GM18507 (cell line): ENCODE measurements at regions not wholly inside any gene's neighbourhood (a gene's known extent, or its start where the extent isn't known, plus 50 kb on each side); places are given as distances from the start of the nearest gene placed in this dataset.

Source experiments
- DNase-seq: peaks from one replicate; pipeline ENCODE4 v3.0.0; 2011; ENCODE audit warnings: low read depth; ENCODE audit not compliant: insufficient read length; ENCODE audit errors: extremely low spot score
- FAIRE-seq: peaks from 2 replicates; lab custom pipeline; 2011; peaks lifted over from hg19 to GRCh38; lab: Jason Lieb, UNC

DNA sequence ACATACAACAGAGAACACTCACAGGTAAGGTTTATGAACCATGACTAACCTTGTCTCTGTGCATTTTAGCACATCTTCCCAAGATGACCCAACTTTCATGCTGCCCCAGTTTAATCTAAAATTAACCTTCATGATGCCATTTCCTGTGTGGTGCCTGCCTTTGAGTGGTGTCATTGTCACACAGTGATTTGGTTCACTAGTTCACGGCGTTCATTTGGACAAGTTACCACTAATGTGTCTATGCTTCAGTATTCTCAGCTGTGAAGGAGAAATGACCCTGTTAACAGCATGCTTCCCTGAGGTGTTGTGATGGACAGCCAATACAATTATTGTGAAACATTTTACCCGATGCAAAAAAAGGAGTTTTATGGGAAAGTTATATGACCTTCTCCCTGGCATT is 693.1 kb downstream of the RWDD3 start:
- FAIRE-seq (no peak), DNase-seq (no peak)

DNA sequence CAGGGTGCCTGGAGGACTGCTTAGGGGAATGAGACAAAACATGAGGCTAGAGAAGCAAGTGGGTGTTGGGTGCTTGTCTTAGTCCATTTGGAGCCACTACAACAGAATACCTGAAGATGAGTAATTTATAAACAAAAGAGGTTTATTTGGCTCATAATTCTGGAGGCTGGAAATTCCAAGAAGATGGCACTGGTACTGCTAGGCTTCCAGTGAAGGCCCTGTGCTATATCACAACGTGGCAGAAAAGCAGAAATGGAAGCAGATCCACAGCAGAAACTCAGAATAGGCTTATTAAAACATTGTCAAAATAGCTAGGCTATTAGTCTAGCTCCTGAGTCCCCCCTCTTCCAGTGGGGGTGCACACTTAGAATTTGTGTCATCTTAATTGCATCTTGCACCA is 701.7 kb downstream of the RWDD3 start:
- FAIRE-seq = no peak
- DNase-seq = no peak

DNA sequence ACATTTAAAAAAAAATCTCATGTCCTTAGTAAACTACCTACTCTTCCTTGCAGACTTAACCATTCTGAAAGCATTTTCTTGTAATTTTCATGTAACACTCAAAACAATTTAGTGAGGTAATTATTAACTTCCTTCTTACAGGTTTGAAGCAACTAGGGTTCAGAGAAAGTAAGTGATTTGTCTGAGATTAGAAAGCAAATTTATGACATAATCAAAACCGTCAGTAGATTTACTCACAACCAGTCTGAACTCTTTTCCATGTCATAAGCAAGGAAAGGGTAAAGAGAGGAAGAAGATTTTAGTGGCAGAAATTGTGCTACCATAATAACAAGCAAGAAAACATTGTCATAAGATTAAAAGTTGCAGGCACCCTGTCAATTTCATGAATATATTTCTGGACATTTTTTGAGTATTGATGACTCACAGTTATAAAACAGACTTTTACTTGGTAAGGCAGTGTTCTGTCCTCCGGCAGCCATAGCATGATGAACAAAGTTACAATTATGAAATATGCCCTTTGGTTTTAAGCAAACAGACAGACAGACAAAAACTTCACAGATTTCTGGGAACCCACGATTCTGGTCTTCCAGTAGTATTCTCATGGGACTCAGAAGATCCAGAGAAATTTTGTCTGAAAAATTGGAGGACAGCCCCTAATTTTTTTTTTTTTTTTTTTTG is 707.2 kb downstream of the RWDD3 start:
- FAIRE-seq (no peak), DNase-seq (no peak)

DNA sequence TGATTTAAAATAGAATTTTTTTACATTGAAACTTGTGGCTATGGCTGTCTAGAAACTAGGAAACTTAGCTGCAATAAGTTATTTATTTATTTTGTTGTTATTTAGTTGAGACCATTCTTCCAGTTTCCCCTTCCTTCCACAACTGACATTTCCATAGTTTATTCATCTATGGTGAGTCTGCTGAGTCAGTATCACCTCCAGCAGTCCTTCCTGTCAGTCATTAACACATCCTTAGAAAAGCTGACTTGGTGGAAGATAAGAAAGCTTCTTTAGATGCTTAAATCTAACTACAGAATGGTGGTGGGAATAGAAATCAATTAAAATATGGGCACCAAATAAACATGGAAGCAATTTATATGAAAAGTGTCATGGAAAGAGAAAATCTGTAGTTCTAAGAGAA is 714.0 kb downstream of the RWDD3 start:
- FAIRE-seq (no peak), DNase-seq (no peak)

DNA sequence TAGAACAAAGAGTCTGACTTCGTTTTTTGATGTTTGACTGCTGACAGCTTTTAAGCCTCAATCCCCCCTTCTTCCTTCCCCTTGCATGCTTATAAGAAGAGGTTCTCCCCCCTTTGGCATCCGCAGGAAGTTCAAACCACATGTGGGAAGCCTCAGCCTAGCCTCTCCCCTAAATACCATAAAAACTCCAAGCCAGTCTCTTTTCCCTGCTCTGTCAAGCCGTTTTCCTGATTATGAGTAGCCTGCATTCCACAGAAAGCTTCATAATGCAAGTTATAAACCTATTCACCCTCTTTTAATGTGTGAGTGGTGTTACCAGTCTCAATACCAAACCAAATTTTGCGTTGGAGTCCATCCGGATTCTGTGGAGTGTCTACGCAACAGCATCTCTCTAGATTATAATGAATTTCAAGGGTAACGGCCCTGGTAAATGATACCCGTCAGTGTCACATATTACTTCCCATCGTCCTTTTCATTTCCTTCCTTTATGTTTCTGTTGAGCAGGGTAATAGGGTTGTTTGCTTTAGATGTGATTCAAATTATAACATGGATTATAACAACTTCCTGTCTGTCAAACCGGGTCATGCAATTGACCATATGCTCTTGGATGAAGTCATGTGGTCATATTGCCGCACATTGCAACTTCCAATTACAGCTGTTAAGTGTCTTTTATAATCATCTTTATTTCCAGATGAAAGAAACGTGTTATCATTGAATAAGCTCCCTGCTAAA is 717.5 kb downstream of the RWDD3 start:
- FAIRE-seq (no peak), DNase-seq (no peak)

DNA sequence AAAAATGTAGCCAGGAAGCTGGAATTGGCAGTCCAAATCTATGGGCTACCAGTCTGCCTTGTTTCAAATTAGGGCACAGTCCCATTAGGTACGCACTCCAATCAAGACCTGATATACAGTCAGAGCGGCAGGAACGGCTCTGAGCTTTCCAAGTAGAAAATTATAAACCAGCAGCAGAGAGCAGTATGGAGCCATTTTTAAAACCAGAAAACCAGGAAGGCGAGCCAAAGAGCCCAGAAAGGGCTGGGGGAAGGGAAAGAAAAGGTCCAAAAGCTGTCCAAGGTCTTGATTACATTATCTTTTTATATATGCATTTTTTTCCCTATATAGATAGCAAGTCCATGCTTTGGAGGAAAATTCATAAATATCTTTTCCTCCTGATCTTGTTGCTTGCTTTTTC is 719.0 kb downstream of the RWDD3 start:
- DNase-seq = no peak
- FAIRE-seq = no peak

DNA sequence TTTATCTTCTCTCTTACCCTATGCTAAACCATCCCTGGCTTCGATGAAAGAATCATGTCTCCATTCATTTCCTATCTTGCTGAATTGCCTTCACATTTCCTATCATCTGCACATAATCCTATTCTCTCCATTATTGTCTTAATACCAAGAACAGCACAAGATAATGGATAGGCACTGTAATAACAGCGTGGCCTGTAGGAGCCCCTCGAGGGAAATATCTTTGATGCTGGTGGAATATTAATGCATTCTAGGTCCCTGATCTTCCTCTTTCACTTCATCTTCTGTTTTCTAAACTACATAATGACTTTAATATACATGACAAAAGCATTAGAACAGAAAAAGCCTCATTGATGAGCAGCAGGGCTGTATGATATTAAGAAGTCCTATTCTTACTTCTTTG is 720.6 kb downstream of the RWDD3 start:
- FAIRE-seq = no peak

DNA sequence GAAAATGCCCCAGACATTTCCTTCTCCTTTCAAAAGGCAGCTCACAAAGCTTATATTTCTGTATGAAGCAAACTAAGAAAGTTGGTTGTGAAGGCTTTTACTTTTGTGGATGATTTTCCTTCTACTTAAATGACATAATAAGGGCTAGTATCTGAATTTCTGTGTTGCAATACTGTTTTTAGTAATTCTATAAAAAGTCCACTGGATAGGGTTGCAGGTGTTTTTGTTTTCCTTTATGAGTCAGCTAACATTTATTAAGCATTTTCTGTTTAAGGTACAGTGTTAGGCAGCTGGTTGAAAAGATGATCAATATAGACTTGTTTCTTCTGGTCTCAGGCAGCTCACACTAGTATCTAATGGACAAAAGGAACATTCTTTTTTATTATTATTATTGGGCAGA is 722.2 kb downstream of the RWDD3 start:
- no peak for DNase-seq
- FAIRE-seq = no peak

More for the DNA sequence above, 720.6 kb downstream of the RWDD3 start:
- no peak for DNase-seq

DNA sequence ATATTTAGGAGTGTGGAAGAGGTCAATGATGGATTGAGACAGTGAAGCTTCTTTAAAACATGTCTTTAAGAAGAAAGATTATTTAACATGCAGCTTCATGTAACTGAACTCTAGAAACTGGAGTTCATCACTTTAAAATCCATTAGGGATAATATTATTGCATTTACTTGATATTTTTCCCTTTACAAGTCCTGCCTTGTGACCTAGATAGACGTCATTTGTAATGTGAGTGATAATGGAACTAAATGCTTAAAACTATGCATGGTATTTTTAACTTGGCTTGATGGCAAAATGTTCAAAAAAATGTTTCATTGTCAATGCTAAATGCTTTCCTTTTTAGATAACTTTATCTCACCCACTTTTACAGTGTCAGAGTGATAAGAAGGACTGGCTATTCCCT is 723.7 kb downstream of the RWDD3 start:
- DNase-seq = no peak
- FAIRE-seq = no peak

DNA sequence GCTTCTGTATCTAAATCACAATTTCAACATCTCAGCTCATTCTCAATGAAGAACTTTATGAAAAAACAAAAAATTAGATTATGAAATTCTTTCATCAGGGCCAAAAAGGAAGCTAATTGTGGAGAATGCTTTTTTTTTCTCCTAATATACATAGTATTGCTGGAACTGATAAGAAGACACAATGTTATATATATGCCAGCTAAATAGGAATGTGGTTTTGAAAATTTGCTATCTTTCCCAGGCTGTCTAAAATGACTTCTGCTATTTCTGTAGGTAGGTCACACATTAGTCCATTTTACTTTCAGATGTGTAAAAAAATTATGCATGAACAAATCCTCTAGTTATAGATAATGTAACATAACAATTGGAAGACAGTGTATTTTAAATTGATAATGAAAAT is 732.9 kb downstream of the RWDD3 start:
- no peak for FAIRE-seq

DNA sequence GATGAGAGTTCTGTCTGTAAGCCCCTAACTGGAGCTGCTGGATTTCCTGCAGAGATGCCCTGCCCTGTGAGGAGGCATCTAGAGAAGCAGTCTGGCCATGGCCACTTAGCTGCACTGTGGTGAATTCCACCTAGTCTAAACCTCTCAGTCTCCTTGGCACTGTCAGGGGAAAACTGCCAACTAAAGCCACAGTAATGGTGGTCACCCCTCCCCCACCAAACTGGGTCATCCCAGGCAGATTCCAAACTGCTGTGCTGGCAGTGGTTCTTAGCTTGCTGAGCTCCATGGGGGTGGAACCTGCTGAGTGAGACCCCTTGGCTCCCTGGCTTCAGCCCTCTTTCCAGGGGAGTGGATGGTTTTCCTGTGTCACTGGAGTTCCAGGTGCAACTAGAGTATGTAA is 740.6 kb downstream of the RWDD3 start:
- FAIRE-seq = no peak
- no peak for DNase-seq

More for the DNA sequence above, 732.9 kb downstream of the RWDD3 start:
- DNase-seq = no peak

DNA sequence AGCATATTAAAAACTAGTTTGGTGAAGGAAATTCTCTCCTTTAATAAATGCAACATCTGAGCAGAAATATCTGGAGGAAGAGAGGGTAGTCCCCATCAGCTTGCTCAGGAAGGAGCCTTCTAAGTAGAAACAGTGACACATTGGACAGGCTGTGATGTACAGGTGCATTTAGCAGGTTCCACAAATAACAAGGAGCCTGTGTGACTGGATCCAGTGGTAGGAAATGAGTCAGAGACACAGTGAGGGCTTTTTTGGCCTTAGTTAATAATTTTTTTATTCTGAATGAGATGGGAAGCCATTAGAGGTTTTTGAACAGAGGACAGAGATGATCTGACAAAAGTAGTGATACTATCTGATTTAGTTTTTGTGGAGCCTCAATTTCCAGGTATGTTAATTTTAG is 738.9 kb upstream of the PTBP2 start:
- FAIRE-seq = no peak
- DNase-seq = no peak

DNA sequence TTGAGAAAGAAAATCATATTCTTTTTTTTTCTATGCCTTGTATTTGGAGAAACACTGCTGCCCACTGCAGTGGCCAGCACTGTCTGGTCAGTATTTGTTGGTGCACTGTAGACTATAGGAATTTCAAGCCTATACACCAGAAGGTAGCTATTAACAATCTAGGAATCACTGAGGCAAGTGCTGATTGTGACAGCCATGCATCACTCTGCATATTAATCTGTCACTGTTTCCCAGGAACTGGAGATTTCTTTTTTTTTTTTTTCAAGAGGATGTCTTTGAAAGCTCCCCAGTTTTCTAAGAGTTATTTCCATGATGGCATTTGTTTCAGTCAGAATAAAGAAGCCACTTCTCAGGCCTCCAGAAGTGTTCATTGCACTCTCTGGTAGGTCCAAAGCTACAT is 737.8 kb upstream of the PTBP2 start:
- DNase-seq = no peak
- no peak for FAIRE-seq

DNA sequence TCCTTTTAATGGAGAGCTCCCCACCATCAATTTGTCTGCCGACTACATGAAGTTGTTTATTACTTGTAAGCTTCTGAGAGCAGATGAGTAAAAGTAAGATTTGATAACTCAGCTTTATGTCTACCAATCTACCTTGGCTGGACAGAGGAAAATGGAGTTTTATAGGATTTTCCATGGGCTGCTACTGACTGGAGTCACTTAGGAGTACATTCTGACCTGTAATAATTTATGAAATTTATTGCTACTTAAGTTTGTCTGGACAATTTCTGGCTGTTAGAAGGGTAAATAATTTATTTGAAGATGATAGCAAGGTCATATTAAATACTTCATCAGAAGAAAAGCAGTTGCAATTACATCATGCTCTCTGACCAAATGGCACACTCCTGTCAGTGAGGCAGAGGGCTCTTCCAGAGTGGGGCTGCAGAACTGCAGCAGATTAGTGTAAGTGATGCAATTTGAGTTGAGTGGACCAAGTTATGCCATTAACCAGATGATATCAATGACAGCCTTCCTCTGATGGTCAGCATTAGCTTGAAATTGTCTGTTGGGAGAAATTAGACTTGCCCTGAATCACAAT is 736.7 kb upstream of the PTBP2 start:
- FAIRE-seq (no peak), DNase-seq (no peak)

DNA sequence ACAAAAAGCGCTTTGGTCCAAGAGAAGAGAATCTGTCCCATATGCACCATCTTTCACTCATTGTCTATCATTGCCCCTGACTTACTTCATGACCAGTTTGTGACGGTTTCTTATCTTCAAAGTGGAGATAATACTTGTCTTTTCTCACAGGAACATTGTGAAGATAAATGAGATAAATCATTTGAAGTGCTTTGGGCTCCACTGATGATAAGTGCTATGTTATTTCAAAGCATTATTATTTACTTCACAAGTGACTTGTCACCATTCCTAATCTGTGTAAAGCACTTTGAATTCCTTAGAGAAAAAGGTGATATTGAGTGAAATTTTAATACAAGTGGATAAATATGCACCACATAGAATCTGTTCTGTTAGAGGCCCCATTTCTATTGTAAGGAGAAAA is 731.6 kb upstream of the PTBP2 start:
- FAIRE-seq = no peak
- no peak for DNase-seq

DNA sequence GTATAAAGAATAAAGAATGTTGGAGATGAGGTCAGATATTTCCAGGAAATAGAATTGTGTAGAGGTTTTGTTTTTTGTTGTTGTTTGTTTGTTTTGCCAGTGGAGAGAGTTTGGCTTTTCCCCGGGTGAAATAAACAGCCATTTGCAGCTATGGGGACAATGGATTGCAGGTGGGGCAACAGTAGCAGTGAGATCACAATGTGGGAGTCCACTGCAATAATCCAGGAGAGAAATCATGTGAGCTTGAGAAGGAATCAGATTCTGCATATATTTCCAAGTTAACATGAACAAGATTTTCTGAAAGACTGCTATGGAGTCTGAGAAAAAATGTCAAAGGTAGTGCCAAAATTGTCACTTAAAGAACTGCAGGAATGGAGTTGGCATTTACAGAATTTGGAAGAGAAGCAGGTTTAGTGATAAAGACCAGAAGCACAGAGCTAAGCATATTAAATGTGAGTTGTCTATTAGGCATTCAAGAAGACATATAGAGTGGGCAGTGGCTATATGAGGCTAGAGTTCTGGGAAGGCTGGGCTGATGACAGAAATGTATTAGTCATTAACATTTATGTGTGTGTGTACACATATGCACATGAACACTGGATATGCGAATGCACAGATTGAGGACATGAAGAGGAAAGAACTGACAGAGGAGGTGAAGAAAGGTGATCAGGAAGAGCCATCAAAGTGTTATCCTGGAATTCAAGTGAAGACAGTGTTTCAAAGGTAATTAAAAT is 729.6 kb upstream of the PTBP2 start:
- no peak for FAIRE-seq
- DNase-seq = no peak

DNA sequence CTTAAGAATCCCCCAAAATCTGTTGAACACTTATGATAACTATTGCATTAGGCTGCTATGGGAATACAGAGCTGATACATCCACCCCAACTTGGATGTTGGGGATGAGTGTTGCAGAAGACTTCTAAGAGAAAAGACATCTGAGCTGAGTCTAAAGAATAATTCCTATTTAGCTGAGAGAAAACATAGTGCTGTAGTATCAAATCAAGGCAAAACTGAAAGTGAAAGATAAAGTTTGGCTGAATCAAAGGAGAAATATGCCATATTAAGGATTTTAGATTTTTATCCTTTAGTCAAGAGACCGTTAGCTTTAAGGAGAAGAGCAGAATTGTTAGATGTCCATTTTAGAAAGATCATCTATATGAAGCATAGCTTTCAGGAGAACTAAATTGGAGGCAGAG is 726.9 kb upstream of the PTBP2 start:
- no peak for DNase-seq
- FAIRE-seq = no peak

DNA sequence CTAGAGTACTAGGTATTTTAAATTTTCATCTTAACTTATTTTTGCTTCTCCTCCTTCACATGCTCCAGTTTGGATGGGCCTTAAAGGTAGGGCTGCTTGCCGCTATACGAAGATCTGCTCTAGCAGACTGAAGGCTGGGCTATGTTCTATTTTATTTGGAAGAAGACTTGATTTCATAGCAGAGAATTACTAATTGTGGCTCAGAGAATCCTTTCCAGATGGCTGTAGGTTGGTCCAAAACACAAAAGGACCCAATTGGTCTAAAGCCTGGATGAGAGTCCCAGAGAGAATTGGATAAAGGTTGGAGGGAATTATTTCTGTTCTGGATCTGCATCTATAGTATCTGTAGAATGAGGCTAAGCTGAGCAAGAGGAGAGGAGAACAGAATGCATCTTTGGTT is 719.4 kb upstream of the PTBP2 start:
- DNase-seq = no peak
- no peak for FAIRE-seq

DNA sequence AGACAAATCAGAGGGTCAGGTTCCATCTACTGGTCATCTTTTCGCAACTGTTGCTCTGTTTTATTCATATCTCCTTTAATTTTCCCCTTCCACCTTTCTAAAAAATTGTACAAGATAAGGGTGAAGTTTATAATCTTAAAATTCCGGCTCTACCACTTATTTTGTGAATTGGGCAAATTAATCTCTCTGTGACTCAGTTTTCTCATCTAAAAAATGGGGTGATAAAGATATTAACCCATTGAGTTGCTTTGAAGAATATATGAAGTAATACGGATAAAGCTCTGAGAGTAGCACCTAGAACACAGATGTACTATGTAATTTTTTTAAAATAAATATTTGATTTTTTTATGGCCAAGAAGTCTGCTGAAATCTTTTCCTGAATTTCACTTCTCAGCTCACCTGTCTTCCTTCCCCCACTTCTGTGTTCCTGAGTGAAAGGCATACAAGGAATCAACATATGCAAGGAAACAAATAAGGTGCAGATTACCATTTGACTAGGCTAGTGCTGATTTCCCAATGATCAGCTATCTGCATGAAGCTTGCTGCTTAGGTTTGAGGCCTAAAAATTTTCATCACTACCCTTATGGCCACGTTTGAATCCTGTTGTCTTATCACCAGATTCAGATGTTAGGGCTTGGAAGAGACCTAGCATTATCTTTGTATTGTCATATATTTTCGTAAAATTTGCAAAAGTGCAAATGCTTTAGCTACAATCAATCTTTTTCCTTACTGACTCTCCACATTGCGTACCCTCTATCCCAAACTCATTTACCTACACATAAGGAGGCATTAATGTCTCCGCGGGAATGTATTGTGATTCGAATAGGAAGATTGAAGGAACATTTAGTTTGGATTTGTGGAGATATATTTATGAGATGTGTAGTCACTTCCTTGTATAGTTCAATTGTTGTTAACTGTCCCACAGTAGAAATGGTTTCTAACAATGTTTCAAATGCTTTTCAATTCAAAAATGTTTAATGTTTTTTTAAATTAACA is 718.3 kb upstream of the PTBP2 start:
- FAIRE-seq = no peak

More for the DNA sequence above, 718.3 kb upstream of the PTBP2 start:
- no peak for DNase-seq
